ENCODE measurements at regions not wholly inside any gene's neighbourhood (a gene's known extent, or its start where the extent isn't known, plus 50 kb on each side); places are given as distances from the start of the nearest gene placed in this dataset.

- no peak for FAIRE-seq
- no peak for DNase-seq (ENCODE audit: insufficient read length, low spot score)
- no peak for TF ChIP-seq CTCF (IDR thresholded peaks at IDR 0.05; ENCODE audit: insufficient read depth, missing control alignments)
Observed at GRCh38 chr1:72516826-72517225, 234.5 kb upstream of the NEGR1 start.

- TF ChIP-seq CTCF (IDR thresholded peaks at IDR 0.05; ENCODE audit: insufficient read depth, missing control alignments), result no peak
- FAIRE-seq (peak; percentile 25), DNase-seq (ENCODE audit: insufficient read length, low spot score) (no peak)
Observed at GRCh38 chr1:72516264-72516663, 233.9 kb upstream of the NEGR1 start.

GRCh38 chr1:72498371-72498770 is 216.0 kb upstream of the NEGR1 start:
- TF ChIP-seq CTCF (IDR thresholded peaks at IDR 0.05; ENCODE audit: insufficient read depth, missing control alignments), result no peak
- DNase-seq (ENCODE audit: insufficient read length, low spot score) (no peak), FAIRE-seq (no peak)

GRCh38 chr1:72489801-72490200 is 207.5 kb upstream of the NEGR1 start:
- no peak for FAIRE-seq

GRCh38 chr1:72485801-72486200 is 203.5 kb upstream of the NEGR1 start:
- no peak for TF ChIP-seq CTCF (IDR thresholded peaks at IDR 0.05; ENCODE audit: insufficient read depth, missing control alignments)
- no peak for FAIRE-seq
- no peak for DNase-seq (ENCODE audit: insufficient read length, low spot score)

More at GRCh38 chr1:72489801-72490200, 207.5 kb upstream of the NEGR1 start:
- DNase-seq (ENCODE audit: insufficient read length, low spot score), result no peak
- TF ChIP-seq CTCF (IDR thresholded peaks at IDR 0.05; ENCODE audit: insufficient read depth, missing control alignments), result no peak

GRCh38 chr1:72483846-72484357 is 201.6 kb upstream of the NEGR1 start:
- no peak for DNase-seq (ENCODE audit: insufficient read length, low spot score)
- FAIRE-seq, result no peak
- TF ChIP-seq CTCF (IDR thresholded peaks at IDR 0.05; ENCODE audit: insufficient read depth, missing control alignments), result no peak

- DNase-seq (ENCODE audit: insufficient read length, low spot score) (no peak), FAIRE-seq (no peak)
- TF ChIP-seq CTCF (IDR thresholded peaks at IDR 0.05; ENCODE audit: insufficient read depth, missing control alignments), result no peak
Observed at GRCh38 chr1:72482736-72483413, 200.5 kb upstream of the NEGR1 start.
